Pancreas (tissue), 10 donors: ENCODE measurements at regions not wholly inside any gene's neighbourhood (a gene's known extent, or its start where the extent isn't known, plus 50 kb on each side); places are given as distances from the start of the nearest gene placed in this dataset.

Source experiments
- ATAC-seq, 4 donors: fragments of 200-7000 bp; cut with Tn5 transposase; one replicate each; pipeline versions ENCODE4 v1.8.0 to v1.9.1; 2020; ENCODE audit warnings: mild to moderate bottlenecking in 4 of 4, moderate library complexity in 4 of 4
- DNase-seq, 6 donors: peaks; one replicate each; pipeline ENCODE4 v3.0.0-alpha.2; 2020
- FAIRE-seq: peaks from 2 replicates; lab custom pipeline; 2012; peaks lifted over from hg19 to GRCh38; lab: Jason Lieb, UNC
- H3K27ac ChIP-seq, 4 donors: fragments of 200-600 bp; sonication (generic); 1 replicate in 3 of 4; 2 replicates in 1 of 4; pipeline versions ENCODE4 v1.5.0 to v1.8.0; 2020
- H3K27me3 ChIP-seq, 4 donors: fragments of 200-600 bp; one replicate each; pipeline ENCODE4 v1.8.0; 2021
- H3K36me3 ChIP-seq, 3 donors: fragments of 200-600 bp; sonication (generic) in 1 of 3; one replicate each; pipeline versions ENCODE4 v1.5.0 to v1.8.0; 2020 to 2021
- H3K4me1 ChIP-seq, 3 donors: fragments of 200-600 bp; one replicate each; pipeline ENCODE4 v1.8.0; 2021
- H3K4me3 ChIP-seq, 4 donors: fragments of 200-600 bp; sonication (generic) in 2 of 4; one replicate each; pipeline versions ENCODE4 v1.5.0 to v1.8.0; 2020 to 2021
- H3K9me3 ChIP-seq, 4 donors: fragments of 200-600 bp; one replicate each; pipeline ENCODE4 v1.8.0; 2021
- CTCF ChIP-seq, 4 donors: fragments of 200-600 bp; sonication (generic) in 3 of 4; IDR thresholded peaks; one replicate each; pipeline versions ENCODE4 v1.5.0 to v1.8.0; 2021; ENCODE audit warnings: antibody characterized with exemption in 4 of 4
- WGBS, 2 donors: extraction: QIAGEN DNeasy Blood & Tissue Kit; methylation state at CpG; one replicate each; pipeline ENCODE4 v1.1.7; 2013; 5-methylcytosine and 5-hydroxymethylcytosine counted together
- intact Hi-C, 3 donors: fragments of 100-400 bp; cut with DNase I; formaldehyde crosslinking; loops; one replicate each; pipeline versions ENCODE4 v1.11.1 to v1.14.2; 2022
- donor health status: healthy with polysubstance abuse.
- donor health status: DM: no; HTN: no; CAD: no; lungs with moderate emphysema.
- donor health status: DM: no; HTN: no; CAD: no.
- donor health status: control.
- donor health status: control.
- donor health status: Bipolar disorder and iron deficiency.
- donor health status: DM: yes; HTN: yes; CAD: no.
- donor health status: DM: no; HTN: no; CAD: no.
- donor health status: DM: no; HTN: no; CAD: no.
- donor health status: DM: yes; HTN: yes; CAD: no.

- Histone ChIP-seq H3K4me3 (no peak overlapping the region), H3K4me1 (no peaks in the 10 kb centered on the region), H3K27me3 (no peaks in the 10 kb centered on the region), H3K36me3 (no peaks in the 10 kb centered on the region), H3K9me3 (no peaks in the 10 kb centered on the region), H3K27ac (no peak overlapping the region)
- ATAC-seq (no peak), DNase-seq (no peak), FAIRE-seq (no peak)
- WGBS, 2 donors, result 91% methylated on average over 2 of the region's 2 CpGs
- no peak for TF ChIP-seq CTCF (IDR thresholded peaks at IDR 0.05)
- intact Hi-C loops, result no loop called here
These were observed 167.7 kb upstream of the MKLN1 start for GRCh38 chr7:131159961-131160361.

- DNase-seq (no peak), FAIRE-seq (no peak), ATAC-seq (no peak)
- Histone ChIP-seq H3K27ac (no peak overlapping the region), H3K4me3 (no peak overlapping the region), H3K9me3 (no peaks in the 10 kb centered on the region), H3K4me1 (no peaks in the 10 kb centered on the region), H3K36me3 (no peaks in the 10 kb centered on the region), H3K27me3 (no peaks in the 10 kb centered on the region)
- intact Hi-C loops, result no loop called here
- no peak for TF ChIP-seq CTCF (IDR thresholded peaks at IDR 0.05)
- WGBS, 2 donors, result 86 to 91% methylated on average over 3 of the region's 3 CpGs
These were observed 166.6 kb upstream of the MKLN1 start for GRCh38 chr7:131161103-131161502.

GRCh38 chr7:131164025-131164925 is 163.4 kb upstream of the MKLN1 start:
- no peaks in the 10 kb centered on the region for H3K4me1 ChIP-seq
- intact Hi-C loops, result no loop called here
- no peak for DNase-seq
- H3K36me3 ChIP-seq, result no peaks in the 10 kb centered on the region
- FAIRE-seq, result no peak
- no peaks in the 10 kb centered on the region for H3K27me3 ChIP-seq
- no peaks in the 10 kb centered on the region for H3K9me3 ChIP-seq
- ATAC-seq, result no peak
- no peak for TF ChIP-seq CTCF (IDR thresholded peaks at IDR 0.05)
- 61% methylated on average over 3 of the region's 3 CpGs for WGBS, 2 donors
- no peak overlapping the region for H3K4me3 ChIP-seq
- H3K27ac ChIP-seq, result no peak overlapping the region

GRCh38 chr7:131166066-131166465 is 161.6 kb upstream of the MKLN1 start:
- H3K27ac ChIP-seq, result no peak overlapping the region
- H3K27me3 ChIP-seq, result no peaks in the 10 kb centered on the region
- H3K4me3 ChIP-seq, result no peak overlapping the region
- H3K9me3 ChIP-seq, result no peaks in the 10 kb centered on the region
- DNase-seq, result no peak
- no peak for TF ChIP-seq CTCF (IDR thresholded peaks at IDR 0.05)
- WGBS, 2 donors, result 93 to 95% methylated on average over 6 of the region's 6 CpGs
- no peak for FAIRE-seq
- no peaks in the 10 kb centered on the region for H3K4me1 ChIP-seq
- no peak for ATAC-seq
- H3K36me3 ChIP-seq, result no peaks in the 10 kb centered on the region
- intact Hi-C loops, result no loop called here
